Right lobe of liver (tissue), 4 donors: ENCODE measurements at regions not wholly inside any gene's neighbourhood (a gene's known extent, or its start where the extent isn't known, plus 50 kb on each side); places are given as distances from the start of the nearest gene placed in this dataset.

Experiments used
- POLR2A ChIP-seq: fragments of 450-650 bp; IDR thresholded peaks from one replicate; pipeline ENCODE4 v1.6.1; 2017; ENCODE audit warnings: antibody characterized with exemption, mild to moderate bottlenecking
- TF ChIP-seq, protein P1 (sequence below), 4 donors: fragments of 200-600 bp in 3 of 4; fragments of 450-650 bp in 1 of 4; IDR thresholded peaks; one replicate each; pipeline versions ENCODE4 v1.5.1 to v1.8.0; 2016 to 2022; ENCODE audit warnings: antibody characterized with exemption in 4 of 4, mild to moderate bottlenecking in 2 of 4
- donor health status: DM: no; HTN: no; CAD: no.
- donor health status: DM: no; HTN: no; CAD: no.
- donor health status: DM: no; HTN: yes; CAD: no.

GRCh38 chr9:25857147-25857546, 178.9 kb upstream of the TUSC1 start:
- no peak for TF ChIP-seq POLR2A
- TF ChIP-seq, protein P1, sequence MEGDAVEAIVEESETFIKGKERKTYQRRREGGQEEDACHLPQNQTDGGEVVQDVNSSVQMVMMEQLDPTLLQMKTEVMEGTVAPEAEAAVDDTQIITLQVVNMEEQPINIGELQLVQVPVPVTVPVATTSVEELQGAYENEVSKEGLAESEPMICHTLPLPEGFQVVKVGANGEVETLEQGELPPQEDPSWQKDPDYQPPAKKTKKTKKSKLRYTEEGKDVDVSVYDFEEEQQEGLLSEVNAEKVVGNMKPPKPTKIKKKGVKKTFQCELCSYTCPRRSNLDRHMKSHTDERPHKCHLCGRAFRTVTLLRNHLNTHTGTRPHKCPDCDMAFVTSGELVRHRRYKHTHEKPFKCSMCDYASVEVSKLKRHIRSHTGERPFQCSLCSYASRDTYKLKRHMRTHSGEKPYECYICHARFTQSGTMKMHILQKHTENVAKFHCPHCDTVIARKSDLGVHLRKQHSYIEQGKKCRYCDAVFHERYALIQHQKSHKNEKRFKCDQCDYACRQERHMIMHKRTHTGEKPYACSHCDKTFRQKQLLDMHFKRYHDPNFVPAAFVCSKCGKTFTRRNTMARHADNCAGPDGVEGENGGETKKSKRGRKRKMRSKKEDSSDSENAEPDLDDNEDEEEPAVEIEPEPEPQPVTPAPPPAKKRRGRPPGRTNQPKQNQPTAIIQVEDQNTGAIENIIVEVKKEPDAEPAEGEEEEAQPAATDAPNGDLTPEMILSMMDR (IDR thresholded peaks at IDR 0.05): no peak
